ENCODE measurements at regions not wholly inside any gene's neighbourhood (a gene's known extent, or its start where the extent isn't known, plus 50 kb on each side); places are given as distances from the start of the nearest gene placed in this dataset.

DNA sequence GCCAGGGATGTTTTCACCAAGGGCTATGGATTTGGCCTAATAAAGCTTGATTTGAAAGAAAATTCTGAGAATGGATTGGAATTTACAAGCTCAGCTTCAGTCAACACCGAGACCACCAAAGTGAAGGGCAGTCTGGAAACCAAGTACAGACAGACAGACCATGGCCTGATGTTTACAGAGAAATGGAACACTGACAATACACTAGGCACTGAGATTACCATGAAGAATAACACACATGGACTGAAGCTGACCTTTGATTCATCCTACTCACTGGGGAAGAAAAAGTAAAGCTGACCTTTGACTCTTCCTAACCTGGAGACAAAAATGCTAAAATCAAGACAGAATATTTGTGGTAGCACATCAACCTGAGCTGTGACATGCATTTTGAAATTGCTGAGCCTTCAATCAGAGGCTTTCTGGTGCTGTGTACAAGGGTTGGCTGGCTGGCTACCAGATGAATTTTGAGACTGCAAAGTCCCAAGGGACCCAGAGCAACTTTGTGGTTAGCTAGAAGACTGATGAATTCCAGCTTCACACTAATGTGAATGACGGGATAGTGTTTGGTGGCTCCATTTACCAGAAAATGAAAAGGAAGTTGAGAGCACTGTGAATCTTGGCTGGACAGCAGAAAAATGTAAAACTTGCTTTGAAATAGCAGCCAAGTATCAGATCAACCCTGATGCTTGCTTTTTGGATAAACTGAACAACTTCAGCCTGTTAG, 190.4 kb upstream of the KCTD3 start:
- DNase-seq, result no peak
- H3K27ac ChIP-seq, result no peak overlapping the region
- TF ChIP-seq POLR2A (IDR thresholded peaks at IDR 0.05), result no peak
- TF ChIP-seq EP300 (IDR thresholded peaks at IDR 0.05), result no peak
- TF ChIP-seq, protein P1, sequence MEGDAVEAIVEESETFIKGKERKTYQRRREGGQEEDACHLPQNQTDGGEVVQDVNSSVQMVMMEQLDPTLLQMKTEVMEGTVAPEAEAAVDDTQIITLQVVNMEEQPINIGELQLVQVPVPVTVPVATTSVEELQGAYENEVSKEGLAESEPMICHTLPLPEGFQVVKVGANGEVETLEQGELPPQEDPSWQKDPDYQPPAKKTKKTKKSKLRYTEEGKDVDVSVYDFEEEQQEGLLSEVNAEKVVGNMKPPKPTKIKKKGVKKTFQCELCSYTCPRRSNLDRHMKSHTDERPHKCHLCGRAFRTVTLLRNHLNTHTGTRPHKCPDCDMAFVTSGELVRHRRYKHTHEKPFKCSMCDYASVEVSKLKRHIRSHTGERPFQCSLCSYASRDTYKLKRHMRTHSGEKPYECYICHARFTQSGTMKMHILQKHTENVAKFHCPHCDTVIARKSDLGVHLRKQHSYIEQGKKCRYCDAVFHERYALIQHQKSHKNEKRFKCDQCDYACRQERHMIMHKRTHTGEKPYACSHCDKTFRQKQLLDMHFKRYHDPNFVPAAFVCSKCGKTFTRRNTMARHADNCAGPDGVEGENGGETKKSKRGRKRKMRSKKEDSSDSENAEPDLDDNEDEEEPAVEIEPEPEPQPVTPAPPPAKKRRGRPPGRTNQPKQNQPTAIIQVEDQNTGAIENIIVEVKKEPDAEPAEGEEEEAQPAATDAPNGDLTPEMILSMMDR (IDR thresholded peaks at IDR 0.05), result no peak
- H3K4me1 ChIP-seq (ENCODE audit: insufficient read depth), result no peaks in the 10 kb centered on the region
- no peaks in the 10 kb centered on the region for H3K9me3 ChIP-seq
- no peak overlapping the region for H3K4me3 ChIP-seq
- intact Hi-C loops (cut with DNase I), result no loop called here
- H3K36me3 ChIP-seq, result no peaks in the 10 kb centered on the region
- WGBS, 3 donors, result 69 to 80% (median 69%) methylated on average over 2 of the region's 2 CpGs
- no peaks in the 10 kb centered on the region for H3K27me3 ChIP-seq

DNA sequence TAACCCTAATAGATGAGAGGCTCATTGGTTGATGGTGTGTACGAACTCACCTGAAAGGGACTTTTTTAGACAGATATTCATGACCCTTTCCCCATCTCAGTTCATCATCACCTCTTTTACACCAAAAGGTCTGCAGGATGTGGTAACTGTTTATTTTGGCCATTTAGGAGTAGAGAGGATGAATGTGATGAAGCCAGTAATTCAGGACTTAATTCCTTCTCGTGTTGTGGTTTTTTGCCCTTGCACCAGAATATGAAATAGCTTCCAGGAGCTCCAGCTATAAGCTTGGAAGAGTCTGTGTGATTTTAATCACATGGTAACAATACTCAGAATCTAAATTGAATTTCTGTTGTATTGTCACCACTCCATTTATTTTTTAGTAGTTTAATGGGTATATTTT, 189.4 kb upstream of the KCTD3 start:
- H3K9me3 ChIP-seq, result no peaks in the 10 kb centered on the region
- H3K36me3 ChIP-seq, result no peaks in the 10 kb centered on the region
- intact Hi-C loops (cut with DNase I), result no loop called here
- TF ChIP-seq EP300 (IDR thresholded peaks at IDR 0.05), result no peak
- no peak for TF ChIP-seq POLR2A (IDR thresholded peaks at IDR 0.05)
- TF ChIP-seq, protein P1 (IDR thresholded peaks at IDR 0.05), result no peak
- no peak for DNase-seq
- 61 to 75% (median 70%) methylated on average over 2 of the region's 2 CpGs for WGBS, 3 donors
- H3K27ac ChIP-seq, result no peak overlapping the region
- H3K4me1 ChIP-seq (ENCODE audit: insufficient read depth), result no peaks in the 10 kb centered on the region
- H3K27me3 ChIP-seq, result no peaks in the 10 kb centered on the region
- H3K4me3 ChIP-seq, result no peak overlapping the region

DNA sequence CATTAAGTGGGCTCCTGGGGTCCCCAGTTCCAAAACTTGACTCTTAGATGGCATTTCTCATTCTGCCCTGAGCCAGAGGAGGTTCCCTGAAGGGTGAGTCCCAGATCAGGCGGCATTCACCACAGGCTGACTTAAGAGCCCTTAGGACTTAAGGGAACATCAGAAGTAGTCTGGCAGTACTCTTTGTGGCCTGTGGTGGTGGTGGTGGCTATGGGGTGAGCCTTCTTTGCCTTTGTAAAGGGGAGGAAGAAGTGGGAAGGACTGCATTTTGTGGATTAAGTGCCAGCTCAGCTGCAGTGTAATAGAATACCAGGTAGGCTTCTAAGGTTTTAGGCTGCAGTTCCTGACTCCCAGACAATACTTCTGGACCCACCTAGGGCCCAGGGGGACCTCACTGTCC, 186.5 kb upstream of the KCTD3 start:
- no peak overlapping the region for H3K27ac ChIP-seq
- no peak for TF ChIP-seq POLR2A (IDR thresholded peaks at IDR 0.05)
- TF ChIP-seq EP300 (IDR thresholded peaks at IDR 0.05), result no peak
- no peaks in the 10 kb centered on the region for H3K9me3 ChIP-seq
- H3K36me3 ChIP-seq, result no peaks in the 10 kb centered on the region
- no peaks in the 10 kb centered on the region for H3K27me3 ChIP-seq
- WGBS, 3 donors, result 81 to 100% (median 82%) methylated on average over 1 of the region's 1 CpG
- intact Hi-C loops (cut with DNase I), result no loop called here
- no peaks in the 10 kb centered on the region for H3K4me1 ChIP-seq (ENCODE audit: insufficient read depth)
- H3K4me3 ChIP-seq, result no peak overlapping the region
- no peak for DNase-seq

DNA sequence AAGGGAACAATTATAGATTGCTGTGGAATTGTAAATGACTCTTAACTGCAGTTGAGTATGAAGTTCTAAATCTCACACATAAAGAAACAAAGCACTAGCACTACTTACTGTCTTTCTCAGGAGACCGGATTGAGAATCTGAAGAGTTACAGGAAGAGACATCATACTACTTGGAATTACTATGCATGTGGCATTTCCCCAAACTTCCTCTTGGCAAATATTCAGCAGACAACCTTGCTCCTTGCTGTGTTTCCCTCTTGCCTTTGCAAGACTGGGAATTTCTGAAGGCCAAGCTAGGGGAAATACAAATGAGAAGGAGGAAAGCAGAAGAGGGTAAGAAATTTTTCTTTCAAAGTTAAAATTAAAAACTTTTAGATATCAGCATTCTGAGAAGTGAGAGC, 173.6 kb upstream of the KCTD3 start:
- WGBS, 3 donors, result 80 to 94% (median 80%) methylated on average over 1 of the region's 1 CpG
- intact Hi-C loops (cut with DNase I), result no loop called here
- Histone ChIP-seq H3K36me3 (no peaks in the 10 kb centered on the region), H3K27ac (no peak overlapping the region), H3K27me3 (no peaks in the 10 kb centered on the region), H3K9me3 (no peaks in the 10 kb centered on the region), H3K4me3 (no peak overlapping the region), H3K4me1 (ENCODE audit: insufficient read depth) (no peaks in the 10 kb centered on the region)
- TF ChIP-seq, protein P1 (IDR thresholded peaks at IDR 0.05), result no peak
- TF ChIP-seq EP300 (IDR thresholded peaks at IDR 0.05), result no peak
- TF ChIP-seq POLR2A (IDR thresholded peaks at IDR 0.05), result no peak
- no peak for DNase-seq
